IMR-90 (cell line): ENCODE measurements at regions not wholly inside any gene's neighbourhood (a gene's known extent, or its start where the extent isn't known, plus 50 kb on each side); places are given as distances from the start of the nearest gene placed in this dataset.

Source experiments
- ATAC-seq: fragments of 200-7000 bp; cut with Tn5 transposase; 2 replicates; pipeline ENCODE4 v1.9.1; 2020; ENCODE audit warnings: low read depth, mild to moderate bottlenecking, moderate library complexity
- BruUV-seq: library from RNA; stranded (reverse); fragments of 400-500 nt; replicated peaks from 2 replicates; lab custom pipeline; 2021; lab: Mats Ljungman, UMichigan
- CTCF ChIA-PET: fragments of 300-600 bp; formaldehyde crosslinking; extraction: SDS; loops from one replicate; lab custom pipeline; 2021; ENCODE audit warnings: antibody characterized with exemption; lab: Yijun Ruan, JAX
- POLR2A ChIA-PET: fragments of 300-600 bp; sonication (Branson Sonifier 250); formaldehyde crosslinking; loops from one replicate; lab custom pipeline; 2022; ENCODE audit warnings: antibody characterized with exemption; ENCODE audit not compliant: unreplicated experiment; lab: Charles Lee
- DNase-seq: peaks from one replicate; pipeline ENCODE4 v3.0.0; 2013
- H2AFZ ChIP-seq: replicated peaks from 2 replicates; pipeline ENCODE3; 2013; ENCODE audit warnings: low read length, mild to moderate bottlenecking; ENCODE audit not compliant: poor library complexity
- H2AK5ac ChIP-seq: 2 replicates; pipeline ENCODE4 v1.6.1; 2013; ENCODE audit warnings: low read depth, low read length, inconsistent platforms
- H2AK9ac ChIP-seq: replicated peaks from 2 replicates; pipeline ENCODE3; 2013; ENCODE audit warnings: mild to moderate bottlenecking, low read depth, low read length, moderate library complexity; ENCODE audit not compliant: poor library complexity
- H2BK120ac ChIP-seq: 2 replicates; pipeline ENCODE4 v1.6.1; 2013; ENCODE audit warnings: low read depth, low read length, inconsistent platforms
- H2BK15ac ChIP-seq: 3 replicates; pipeline ENCODE4 v1.6.1; 2013; ENCODE audit warnings: low read depth, low read length, inconsistent platforms
- H2BK20ac ChIP-seq: 2 replicates; pipeline ENCODE4 v1.6.1; 2013; ENCODE audit warnings: low read depth, mild to moderate bottlenecking, inconsistent platforms, low read length, moderate library complexity
- H2BK5ac ChIP-seq: 2 replicates; pipeline ENCODE4 v1.6.1; 2013; ENCODE audit warnings: mild to moderate bottlenecking, low read depth, low read length, inconsistent platforms; ENCODE audit not compliant: poor library complexity, severe bottlenecking
- H3K14ac ChIP-seq: replicated peaks from 2 replicates; pipeline ENCODE4 v1.6.1; 2013; ENCODE audit warnings: low read depth, low read length, inconsistent platforms
- H3K18ac ChIP-seq: 2 replicates; pipeline ENCODE4 v1.6.1; 2013; ENCODE audit warnings: low read depth, low read length, control low read depth
- H3K23ac ChIP-seq: 2 replicates; pipeline ENCODE4 v1.6.1; 2013; ENCODE audit warnings: low read depth, low read length, inconsistent platforms
- H3K27ac ChIP-seq: 2 replicates; pipeline ENCODE4 v1.5.1; 2013; ENCODE audit warnings: mild to moderate bottlenecking, control low read depth, low read length; ENCODE audit not compliant: insufficient read depth
- H3K27me3 ChIP-seq: 2 replicates; pipeline ENCODE4 v1.6.1; 2013; ENCODE audit warnings: low read length; ENCODE audit not compliant: control insufficient read depth, insufficient read depth
- H3K36me3 ChIP-seq: 2 replicates; pipeline ENCODE4 v1.6.1; 2013; ENCODE audit warnings: low read length, mixed read lengths; ENCODE audit not compliant: control insufficient read depth, insufficient read depth
- H3K4ac ChIP-seq: 2 replicates; pipeline ENCODE4 v1.6.1; 2013; ENCODE audit warnings: low read depth, low read length, inconsistent platforms
- H3K4me1 ChIP-seq: 2 replicates; pipeline ENCODE4 v1.6.1; 2013; ENCODE audit warnings: low read length, mixed read lengths; ENCODE audit not compliant: control insufficient read depth, insufficient read depth
- H3K4me2 ChIP-seq: 2 replicates; pipeline ENCODE4 v1.6.1; 2013; ENCODE audit warnings: low read depth, mild to moderate bottlenecking, control low read depth, low read length, moderate library complexity
- H3K4me3 ChIP-seq: 2 replicates; pipeline ENCODE4 v1.5.1; 2013; ENCODE audit warnings: low read depth, mild to moderate bottlenecking, control low read depth, low read length, moderate library complexity; ENCODE audit not compliant: insufficient read depth
- H3K56ac ChIP-seq: 2 replicates; pipeline ENCODE4 v1.6.1; 2013; ENCODE audit warnings: low read length, inconsistent platforms; ENCODE audit not compliant: insufficient read depth; ENCODE audit errors: extremely low read depth
- H3K79me1 ChIP-seq, 2 experiments: 2 replicates each; pipeline ENCODE4 v1.6.1; 2013; ENCODE audit warnings: low read length in 2 of 2, inconsistent platforms in 1 of 2, low read depth in 1 of 2
- H3K9ac ChIP-seq: 2 replicates; pipeline ENCODE4 v1.6.1; 2013; ENCODE audit warnings: low read depth, low read length, control low read depth
- H3K9me1 ChIP-seq: 2 replicates; pipeline ENCODE4 v1.6.1; 2013; ENCODE audit warnings: low read length, inconsistent platforms; ENCODE audit not compliant: insufficient read depth
- H3K9me3 ChIP-seq: 2 replicates; pipeline ENCODE4 v1.6.1; 2013; ENCODE audit warnings: low read length; ENCODE audit not compliant: control insufficient read depth, insufficient read depth
- H4K20me1 ChIP-seq: 2 replicates; pipeline ENCODE4 v1.6.1; 2013; ENCODE audit warnings: low read length, inconsistent platforms; ENCODE audit not compliant: insufficient read depth
- H4K5ac ChIP-seq: 2 replicates; pipeline ENCODE4 v1.6.1; 2013; ENCODE audit warnings: mild to moderate bottlenecking, low read depth, low read length, control low read depth
- H4K8ac ChIP-seq, 2 experiments: 2 replicates each; pipeline ENCODE4 v1.6.1; 2013; ENCODE audit warnings: low read depth in 2 of 2, low read length in 2 of 2, control low read depth in 1 of 2, inconsistent platforms in 1 of 2
- H4K91ac ChIP-seq: 2 replicates; pipeline ENCODE4 v1.6.1; 2013; ENCODE audit warnings: low read depth, low read length, inconsistent platforms; ENCODE audit not compliant: insufficient read depth
- CHD1 ChIP-seq: IDR thresholded peaks from 2 replicates; pipeline ENCODE4 v1.6.1; 2012; ENCODE audit warnings: low read depth, low read length, improper control_type of control experiment
- FOS ChIP-seq: fragments of 150-350 bp; IDR thresholded peaks from 2 replicates; pipeline ENCODE4 v1.6.1; 2016; ENCODE audit warnings: low read depth, low read length
- MAZ ChIP-seq: IDR thresholded peaks from 2 replicates; pipeline ENCODE4 v1.6.1; 2012; ENCODE audit warnings: low read depth, mild to moderate bottlenecking, low read length, improper control_type of control experiment, moderate library complexity, borderline replicate concordance
- MXI1 ChIP-seq: IDR thresholded peaks from 2 replicates; pipeline ENCODE4 v1.6.1; 2012; ENCODE audit warnings: low read depth, mild to moderate bottlenecking, low read length, moderate library complexity, borderline replicate concordance
- NFE2L2 ChIP-seq: fragments of 150-350 bp; IDR thresholded peaks from 2 replicates; pipeline ENCODE4 v1.6.1; 2016; ENCODE audit warnings: low read depth, mild to moderate bottlenecking, low read length
- RCOR1 ChIP-seq: IDR thresholded peaks from 2 replicates; pipeline ENCODE4 v1.6.1; 2012; ENCODE audit warnings: mild to moderate bottlenecking, low read length, improper control_type of control experiment; ENCODE audit not compliant: insufficient replicate concordance
- SMC3 ChIP-seq: fragments of 150-350 bp; IDR thresholded peaks from 2 replicates; pipeline ENCODE4 v1.6.1; 2016; ENCODE audit warnings: low read depth, mild to moderate bottlenecking, antibody characterized with exemption, low read length, moderate library complexity
- WGBS, 2 experiments: methylation state at CpG; one replicate each; pipeline versions ENCODE4 v1.1.5 to v1.1.7; 2013; ENCODE audit warnings: missing lambda C conversion rate in 2 of 2; ENCODE audit not compliant: insufficient read length in 1 of 2; ENCODE audit errors: extremely low coverage in 2 of 2; 5-methylcytosine and 5-hydroxymethylcytosine counted together
- dilution Hi-C: fragments of 300-500 bp; cut with HindIII; formaldehyde crosslinking; loops from one replicate; pipeline ENCODE4 v1.14.3; 2018; ENCODE audit warnings: low sequenced_read_pairs; ENCODE audit not compliant: unreplicated experiment
- in situ Hi-C: fragments of 300-500 bp; cut with MboI; formaldehyde crosslinking; loops from 3 replicates; pipeline ENCODE4 v1.14.3; 2019; ENCODE audit warnings: low sequenced_read_pairs, inconsistent platforms, mixed read lengths
- intact Hi-C: fragments of 100-400 bp; cut with micrococcal nuclease; formaldehyde crosslinking; loops from 2 replicates; pipeline ENCODE4 v1.10.0; 2022
- TF ChIP-seq, protein P1 (sequence below): fragments of 150-350 bp; IDR thresholded peaks from 2 replicates; pipeline ENCODE4 v1.6.1; 2016; ENCODE audit warnings: low read depth, mild to moderate bottlenecking, low read length, moderate library complexity, borderline replicate concordance

DNA sequence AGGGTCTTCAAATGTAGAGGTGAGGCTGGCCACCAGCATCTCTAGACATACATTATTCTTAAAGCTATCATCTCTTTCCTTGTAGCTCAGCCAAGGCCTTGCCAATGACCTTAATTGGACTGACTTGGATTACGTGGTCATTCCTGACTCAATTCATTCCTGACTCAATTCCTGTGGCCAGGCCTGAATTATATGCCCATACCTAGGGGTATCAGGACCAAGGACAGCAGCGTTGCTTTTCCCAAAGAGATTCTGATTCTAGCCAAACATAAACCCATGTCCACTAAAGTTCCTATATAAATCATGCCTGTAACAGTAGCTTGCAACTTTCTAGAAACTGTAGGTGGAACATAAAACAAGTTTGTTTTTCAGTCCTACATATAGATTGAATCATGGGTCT is 231.7 kb downstream of the ARL6IP6 start:
- POLR2A ChIA-PET = no interaction called here
- Histone ChIP-seq H4K91ac (no peak overlapping the region), H3K27me3 (no peaks in the 10 kb centered on the region), H3K9ac (no peak overlapping the region), H2BK20ac (no peak overlapping the region), H3K56ac (no peak overlapping the region), H4K20me1 (no peaks in the 10 kb centered on the region), H4K5ac (no peak overlapping the region), H2BK120ac (no peak overlapping the region), H2BK5ac (no peak overlapping the region), H3K18ac (no peak overlapping the region), H2BK15ac (no peak overlapping the region), H3K27ac (no peak overlapping the region), H4K8ac (no peak overlapping the region), H3K9me1 (no peaks in the 10 kb centered on the region), H3K4me3 (no peak overlapping the region), H3K9me3 (peaks cover 2% of the 10 kb centered on the region; the same call in 1 of the 2 replicates), H2AK5ac (no peak overlapping the region), H3K4me2 (no peak overlapping the region), H3K4me1 (no peaks in the 10 kb centered on the region), H2AK9ac (no peak overlapping the region), H3K23ac (no peak overlapping the region), H3K79me1 (no peaks in the 10 kb centered on the region), H3K36me3 (no peaks in the 10 kb centered on the region), H3K14ac (no peak overlapping the region), H2AFZ (no peak overlapping the region), H3K4ac (no peak overlapping the region)
- TF ChIP-seq SMC3 (no peak), RCOR1 (no peak), MXI1 (no peak), CHD1 (no peak), NFE2L2 (no peak), FOS (no peak), MAZ (no peak)
- TF ChIP-seq, protein P1, sequence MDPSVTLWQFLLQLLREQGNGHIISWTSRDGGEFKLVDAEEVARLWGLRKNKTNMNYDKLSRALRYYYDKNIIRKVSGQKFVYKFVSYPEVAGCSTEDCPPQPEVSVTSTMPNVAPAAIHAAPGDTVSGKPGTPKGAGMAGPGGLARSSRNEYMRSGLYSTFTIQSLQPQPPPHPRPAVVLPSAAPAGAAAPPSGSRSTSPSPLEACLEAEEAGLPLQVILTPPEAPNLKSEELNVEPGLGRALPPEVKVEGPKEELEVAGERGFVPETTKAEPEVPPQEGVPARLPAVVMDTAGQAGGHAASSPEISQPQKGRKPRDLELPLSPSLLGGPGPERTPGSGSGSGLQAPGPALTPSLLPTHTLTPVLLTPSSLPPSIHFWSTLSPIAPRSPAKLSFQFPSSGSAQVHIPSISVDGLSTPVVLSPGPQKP = no peak
- BruUV-seq = no TSS peak
- ATAC-seq = no peak
- intact Hi-C loops (no loop called here), in situ Hi-C loops (no loop called here), dilution Hi-C loops (no loop called here)
- DNase-seq = no peak
- CTCF ChIA-PET = no interaction called here
- 17% methylated on average over 1 of the region's 2 CpGs; no CpG with 5 or more reads in 1 of the 2 experiments for whole genome bisulfite sequencing, 2 experiments
